Endothelial cell of umbilical vein (primary cell): ENCODE measurements at regions not wholly inside any gene's neighbourhood (a gene's known extent, or its start where the extent isn't known, plus 50 kb on each side); places are given as distances from the start of the nearest gene placed in this dataset.

Source experiments
- EZH2 ChIP-seq: IDR thresholded peaks from 2 replicates; pipeline ENCODE4 v1.6.1; 2012; ENCODE audit warnings: borderline replicate concordance, low read depth, mild to moderate bottlenecking, moderate library complexity, low read length, inconsistent platforms; ENCODE audit not compliant: severe bottlenecking
- POLR2A ChIP-seq: IDR thresholded peaks from 2 replicates; pipeline ENCODE4 v1.6.1; 2012; ENCODE audit warnings: low read depth, mild to moderate bottlenecking, control low read depth, low read length
- POLR2AphosphoS5 ChIP-seq: IDR thresholded peaks from 2 replicates; pipeline ENCODE4 v1.6.1; 2012; ENCODE audit warnings: low read depth, mild to moderate bottlenecking, control low read depth, low read length, moderate library complexity; ENCODE audit not compliant: insufficient read depth

- TF ChIP-seq POLR2A (no peak), POLR2AphosphoS5 (no peak), EZH2 (no peak)
Measured at GRCh38 chr12:29033519-29033918, 115.6 kb upstream of the FAR2 start.
